Natural killer cell (primary cell): ENCODE measurements at regions not wholly inside any gene's neighbourhood (a gene's known extent, or its start where the extent isn't known, plus 50 kb on each side); places are given as distances from the start of the nearest gene placed in this dataset.

ENCODE experiments used
- ATAC-seq, 3 donors: fragments of 150-1000 bp in 2 of 3; fragments of 200-7000 bp in 1 of 3; cut with Tn5 transposase; 1 replicate in 1 of 3; 2 replicates in 2 of 3; pipeline ENCODE4 v1.10.0; 2021; ENCODE audit warnings: mild to moderate bottlenecking in 2 of 3, moderate library complexity in 2 of 3
- DNase-seq, 2 donors: peaks; one replicate each; pipeline versions ENCODE4 v3.0.0 to v3.0.0-alpha.2; 2013 to 2021; ENCODE audit warnings: mixed read lengths in 1 of 2
- H3K27ac ChIP-seq: one replicate; pipeline ENCODE4 v1.5.1; 2013; ENCODE audit warnings: mild to moderate bottlenecking, low read length
- H3K27me3 ChIP-seq: one replicate; pipeline ENCODE4 v1.6.1; 2013; ENCODE audit warnings: low read length; ENCODE audit not compliant: control insufficient read depth, insufficient read depth
- H3K36me3 ChIP-seq: one replicate; pipeline ENCODE4 v1.6.1; 2013; ENCODE audit warnings: low read length; ENCODE audit not compliant: control insufficient read depth, insufficient read depth
- H3K4me1 ChIP-seq: one replicate; pipeline ENCODE4 v1.6.1; 2013; ENCODE audit warnings: low read length; ENCODE audit not compliant: control insufficient read depth, insufficient read depth
- H3K4me3 ChIP-seq: one replicate; pipeline ENCODE4 v1.5.1; 2013; ENCODE audit warnings: low read length
- H3K9me3 ChIP-seq: one replicate; pipeline ENCODE4 v1.6.1; 2013; ENCODE audit warnings: low read length; ENCODE audit not compliant: control insufficient read depth, insufficient read depth
- H3K27ac Mint-ChIP-seq, 2 donors: one replicate each; pipeline ENCODE4 v1.8.0; 2022; ENCODE audit warnings: mild to moderate bottlenecking in 2 of 2, mixed read lengths in 2 of 2, moderate library complexity in 1 of 2
- H3K27me3 Mint-ChIP-seq, 2 donors: one replicate each; pipeline ENCODE4 v1.8.0; 2022; ENCODE audit warnings: low read depth in 2 of 2, mixed read lengths in 2 of 2
- H3K36me3 Mint-ChIP-seq: one replicate; pipeline ENCODE4 v1.8.0; 2022; ENCODE audit warnings: mixed read lengths
- H3K4me1 Mint-ChIP-seq, 2 donors: one replicate each; pipeline ENCODE4 v1.8.0; 2022; ENCODE audit warnings: mixed read lengths in 2 of 2
- H3K4me3 Mint-ChIP-seq: one replicate; pipeline ENCODE4 v1.8.0; 2022; ENCODE audit warnings: mild to moderate bottlenecking, moderate library complexity, mixed read lengths
- H3K9me3 Mint-ChIP-seq, 2 donors: one replicate each; pipeline ENCODE4 v1.8.0; 2022; ENCODE audit warnings: mixed read lengths in 2 of 2
- CTCF ChIP-seq: fragments of 200-600 bp; IDR thresholded peaks from one replicate; pipeline ENCODE4 v1.8.0; 2022; ENCODE audit warnings: antibody characterized with exemption
- WGBS: methylation state at CpG from one replicate; pipeline ENCODE4 v1.1.7; 2013; ENCODE audit warnings: missing lambda C conversion rate; ENCODE audit not compliant: insufficient coverage; 5-methylcytosine and 5-hydroxymethylcytosine counted together
- intact Hi-C: fragments of 100-400 bp; cut with micrococcal nuclease; formaldehyde crosslinking; loops from one replicate; pipeline ENCODE4 v1.14.2; 2022

- intact Hi-C loops = no loop called here
- Mint-ChIP-seq H3K9me3 (peaks cover 2 to 4% of the 10 kb centered on the region in 2 donors), H3K4me3 (no peak overlapping the region), H3K36me3 (no peaks in the 10 kb centered on the region), H3K4me1 (no peaks in the 10 kb centered on the region), H3K27ac (no peak overlapping the region), H3K27me3 (no peaks in the 10 kb centered on the region)
- no peak for TF ChIP-seq CTCF
- Histone ChIP-seq H3K27ac (no peak overlapping the region), H3K9me3 (no peaks in the 10 kb centered on the region), H3K4me1 (no peaks in the 10 kb centered on the region), H3K36me3 (no peaks in the 10 kb centered on the region), H3K27me3 (no peaks in the 10 kb centered on the region), H3K4me3 (no peak overlapping the region)
- DNase-seq (no peak), ATAC-seq (no peak)
- whole genome bisulfite sequencing = 87% methylated on average over 2 of the region's 2 CpGs
Measured at GRCh38 chr2:150589681-150590080, 102.2 kb upstream of the RND3 start.

GRCh38 chr2:150588506-150588870, 101.0 kb upstream of the RND3 start:
- no peaks in the 10 kb centered on the region for H3K27me3 ChIP-seq
- 92% methylated on average over 2 of the region's 2 CpGs for WGBS
- H3K9me3 Mint-ChIP-seq = peaks cover under 1 to 6% of the 10 kb centered on the region in 2 donors
- H3K27ac ChIP-seq = no peak overlapping the region
- no peak for DNase-seq
- H3K9me3 ChIP-seq = no peaks in the 10 kb centered on the region
- H3K4me1 Mint-ChIP-seq = no peaks in the 10 kb centered on the region
- intact Hi-C loops = no loop called here
- no peak for TF ChIP-seq CTCF
- no peaks in the 10 kb centered on the region for H3K36me3 Mint-ChIP-seq
- no peak overlapping the region for H3K27ac Mint-ChIP-seq
- H3K4me3 ChIP-seq = no peak overlapping the region
- H3K4me1 ChIP-seq = no peaks in the 10 kb centered on the region
- H3K4me3 Mint-ChIP-seq = no peak overlapping the region
- no peaks in the 10 kb centered on the region for H3K36me3 ChIP-seq
- no peak for ATAC-seq
- H3K27me3 Mint-ChIP-seq = no peaks in the 10 kb centered on the region

- Mint-ChIP-seq H3K9me3 (peaks cover 0 to 6% of the 10 kb centered on the region in 2 donors), H3K27me3 (no peaks in the 10 kb centered on the region), H3K36me3 (no peaks in the 10 kb centered on the region), H3K4me3 (no peak overlapping the region), H3K4me1 (no peaks in the 10 kb centered on the region), H3K27ac (no peak overlapping the region)
- ATAC-seq = no peak
- Histone ChIP-seq H3K36me3 (no peaks in the 10 kb centered on the region), H3K4me1 (no peaks in the 10 kb centered on the region), H3K27ac (no peak overlapping the region), H3K9me3 (no peaks in the 10 kb centered on the region), H3K27me3 (no peaks in the 10 kb centered on the region), H3K4me3 (no peak overlapping the region)
- TF ChIP-seq CTCF = no peak
- intact Hi-C loops = no loop called here
- WGBS = 70% methylated on average over 10 of the region's 10 CpGs
- DNase-seq = no peak
Measured at GRCh38 chr2:150587547-150588505, 100.4 kb upstream of the RND3 start.

- WGBS = 70% methylated on average over 3 of the region's 3 CpGs
- Mint-ChIP-seq H3K27me3 (no peaks in the 10 kb centered on the region), H3K4me3 (no peak overlapping the region), H3K9me3 (peaks cover 0 to 6% of the 10 kb centered on the region in 2 donors), H3K36me3 (no peaks in the 10 kb centered on the region), H3K4me1 (no peaks in the 10 kb centered on the region), H3K27ac (no peak overlapping the region)
- Histone ChIP-seq H3K9me3 (no peaks in the 10 kb centered on the region), H3K36me3 (no peaks in the 10 kb centered on the region), H3K4me3 (no peak overlapping the region), H3K27ac (no peak overlapping the region), H3K4me1 (no peaks in the 10 kb centered on the region), H3K27me3 (no peaks in the 10 kb centered on the region)
- ATAC-seq (no peak), DNase-seq (no peak)
- intact Hi-C loops = no loop called here
- no peak for TF ChIP-seq CTCF
Measured at GRCh38 chr2:150586858-150587257, 99.4 kb upstream of the RND3 start.
